Left lung (tissue), 4 donors: ENCODE measurements at regions not wholly inside any gene's neighbourhood (a gene's known extent, or its start where the extent isn't known, plus 50 kb on each side); places are given as distances from the start of the nearest gene placed in this dataset.

Experiments
- ATAC-seq: fragments of 200-7000 bp; cut with Tn5 transposase; one replicate; pipeline ENCODE4 v1.9.1; 2020; ENCODE audit warnings: moderate library complexity
- DNase-seq, 4 donors: peaks; one replicate each; pipeline ENCODE4 v3.0.0-alpha.2; 2013 to 2020
- H3K27ac ChIP-seq, 2 donors: fragments of 200-600 bp; sonication (generic) in 1 of 2; one replicate each; pipeline versions ENCODE4 v1.5.0 to v1.8.0; 2020 to 2021
- H3K27me3 ChIP-seq, 2 donors: fragments of 200-600 bp; sonication (generic) in 1 of 2; one replicate each; pipeline versions ENCODE4 v1.5.0 to v1.8.0; 2020 to 2021
- H3K36me3 ChIP-seq, 2 donors: fragments of 200-600 bp; sonication (generic) in 1 of 2; one replicate each; pipeline versions ENCODE4 v1.5.0 to v1.8.0; 2020 to 2021
- H3K4me1 ChIP-seq, 2 donors: fragments of 200-600 bp; one replicate each; pipeline ENCODE4 v1.8.0; 2021
- H3K4me3 ChIP-seq, 2 donors: fragments of 200-600 bp; sonication (generic) in 1 of 2; one replicate each; pipeline versions ENCODE4 v1.5.0 to v1.8.0; 2020 to 2021; ENCODE audit warnings: mild to moderate bottlenecking in 1 of 2
- H3K9me3 ChIP-seq, 2 donors: fragments of 200-600 bp; sonication (generic) in 1 of 2; one replicate each; pipeline versions ENCODE4 v1.5.0 to v1.8.0; 2020 to 2021
- intact Hi-C, 2 donors: fragments of 100-400 bp; cut with DNase I; formaldehyde crosslinking; loops; one replicate each; pipeline versions ENCODE4 v1.11.2 to v1.14.2; 2022
- TF ChIP-seq, protein P1 (sequence below), 2 donors: fragments of 200-600 bp; sonication (generic) in 1 of 2; IDR thresholded peaks; one replicate each; pipeline versions ENCODE4 v1.5.0 to v1.8.0; 2021; ENCODE audit warnings: antibody characterized with exemption in 2 of 2
- donor health status: DM: no; HTN: yes; CAD: no.
- donor health status: DM: no; HTN: no; CAD: no.

DNA sequence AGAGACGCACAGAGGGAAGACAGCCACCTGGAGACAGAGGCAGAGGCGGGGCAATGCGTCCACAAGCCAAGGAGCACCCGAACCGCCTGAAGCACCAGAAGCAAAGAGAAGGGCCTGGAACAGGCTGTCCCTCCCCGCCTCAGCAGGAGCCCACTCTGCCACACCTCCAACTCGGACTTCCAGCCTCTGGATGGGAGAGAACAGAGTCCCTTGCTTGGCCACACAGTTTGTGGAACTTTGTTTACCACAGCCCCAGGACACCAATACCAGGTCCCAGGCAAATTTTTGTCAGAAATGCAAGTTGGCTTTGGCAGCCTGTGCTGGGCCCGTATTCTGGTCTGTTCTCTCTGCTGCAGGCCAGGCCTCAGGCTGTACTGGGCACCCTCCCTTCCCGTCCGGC is 87.5 kb upstream of the RPS6KA2 start:
- ATAC-seq = no peak
- no peaks in the 10 kb centered on the region for H3K27me3 ChIP-seq
- H3K36me3 ChIP-seq = no peaks in the 10 kb centered on the region
- H3K4me3 ChIP-seq = no peak overlapping the region
- H3K9me3 ChIP-seq = peaks cover 0 to 6% of the 10 kb centered on the region in 2 donors
- TF ChIP-seq, protein P1, sequence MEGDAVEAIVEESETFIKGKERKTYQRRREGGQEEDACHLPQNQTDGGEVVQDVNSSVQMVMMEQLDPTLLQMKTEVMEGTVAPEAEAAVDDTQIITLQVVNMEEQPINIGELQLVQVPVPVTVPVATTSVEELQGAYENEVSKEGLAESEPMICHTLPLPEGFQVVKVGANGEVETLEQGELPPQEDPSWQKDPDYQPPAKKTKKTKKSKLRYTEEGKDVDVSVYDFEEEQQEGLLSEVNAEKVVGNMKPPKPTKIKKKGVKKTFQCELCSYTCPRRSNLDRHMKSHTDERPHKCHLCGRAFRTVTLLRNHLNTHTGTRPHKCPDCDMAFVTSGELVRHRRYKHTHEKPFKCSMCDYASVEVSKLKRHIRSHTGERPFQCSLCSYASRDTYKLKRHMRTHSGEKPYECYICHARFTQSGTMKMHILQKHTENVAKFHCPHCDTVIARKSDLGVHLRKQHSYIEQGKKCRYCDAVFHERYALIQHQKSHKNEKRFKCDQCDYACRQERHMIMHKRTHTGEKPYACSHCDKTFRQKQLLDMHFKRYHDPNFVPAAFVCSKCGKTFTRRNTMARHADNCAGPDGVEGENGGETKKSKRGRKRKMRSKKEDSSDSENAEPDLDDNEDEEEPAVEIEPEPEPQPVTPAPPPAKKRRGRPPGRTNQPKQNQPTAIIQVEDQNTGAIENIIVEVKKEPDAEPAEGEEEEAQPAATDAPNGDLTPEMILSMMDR (IDR thresholded peaks at IDR 0.05) = no peak
- H3K4me1 ChIP-seq = no peaks in the 10 kb centered on the region
- intact Hi-C loops = no loop called here
- no peak for DNase-seq
- H3K27ac ChIP-seq = no peak overlapping the region

DNA sequence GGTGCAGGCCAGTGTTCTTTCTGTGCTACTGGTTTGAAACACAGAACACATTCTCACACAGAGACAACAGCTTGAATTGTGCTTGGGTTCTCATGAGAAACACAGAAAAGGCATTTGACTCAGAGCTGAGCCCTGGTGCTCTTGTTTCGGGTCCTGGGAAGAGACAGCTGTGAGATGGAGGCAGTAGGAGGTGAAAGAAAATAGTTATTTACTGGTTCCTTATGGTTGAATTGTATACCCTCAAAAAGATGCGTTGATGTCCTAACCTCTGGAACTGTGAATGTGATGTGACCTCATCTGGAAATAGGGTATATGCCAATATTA is 87.1 kb upstream of the RPS6KA2 start:
- intact Hi-C loops = no loop called here
- no peak overlapping the region for H3K4me3 ChIP-seq
- H3K9me3 ChIP-seq = peaks cover 0 to 6% of the 10 kb centered on the region in 2 donors
- H3K27ac ChIP-seq = no peak overlapping the region
- no peak for ATAC-seq
- H3K36me3 ChIP-seq = no peaks in the 10 kb centered on the region
- H3K27me3 ChIP-seq = no peaks in the 10 kb centered on the region
- peaks cover 0 to 2% of the 10 kb centered on the region in 2 donors for H3K4me1 ChIP-seq
- DNase-seq = no peak
- TF ChIP-seq, protein P1 (IDR thresholded peaks at IDR 0.05) = no peak

DNA sequence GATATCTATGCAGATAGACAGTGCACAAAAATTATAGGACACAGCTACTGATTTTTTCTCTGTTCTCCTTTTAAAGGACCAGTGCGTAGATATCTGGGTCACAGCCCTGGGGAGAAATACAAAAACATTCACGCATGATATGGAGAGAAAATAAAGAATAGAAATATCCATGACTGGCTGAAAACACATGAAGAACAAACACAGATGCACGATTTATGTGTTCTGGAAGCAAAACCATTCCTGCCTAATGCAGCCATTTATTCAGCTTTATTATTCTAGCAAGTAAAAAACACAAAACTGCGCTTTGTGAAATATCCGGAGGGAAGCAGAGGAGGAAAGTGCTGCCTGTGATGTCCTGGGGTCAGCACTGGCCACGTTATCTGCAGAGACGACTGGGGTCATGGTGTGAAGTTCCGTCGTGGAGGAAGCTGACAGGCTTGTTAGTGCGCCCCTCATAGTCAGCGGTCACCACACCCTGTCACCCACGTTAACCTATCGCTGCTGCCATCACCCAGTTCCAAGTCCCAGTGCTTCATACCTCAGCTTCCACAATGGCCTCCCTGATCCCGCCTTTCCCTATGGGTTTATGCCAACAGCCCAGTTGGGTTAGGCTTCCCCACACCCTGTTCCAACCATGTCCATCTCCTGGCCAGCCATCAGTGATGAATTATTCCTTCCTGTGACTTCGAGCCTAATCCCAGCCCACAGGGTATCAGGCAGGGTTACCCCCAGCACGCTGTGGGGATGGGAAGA is 86.6 kb upstream of the RPS6KA2 start:
- H3K27me3 ChIP-seq = no peaks in the 10 kb centered on the region
- TF ChIP-seq, protein P1 (IDR thresholded peaks at IDR 0.05) = no peak
- intact Hi-C loops = no loop called here
- H3K4me1 ChIP-seq = peaks cover 0 to 5% of the 10 kb centered on the region in 2 donors
- ATAC-seq (no peak), DNase-seq (no peak)
- no peaks in the 10 kb centered on the region for H3K36me3 ChIP-seq
- H3K4me3 ChIP-seq = no peak overlapping the region
- peaks cover 0 to 6% of the 10 kb centered on the region in 2 donors for H3K9me3 ChIP-seq
- no peak overlapping the region for H3K27ac ChIP-seq

DNA sequence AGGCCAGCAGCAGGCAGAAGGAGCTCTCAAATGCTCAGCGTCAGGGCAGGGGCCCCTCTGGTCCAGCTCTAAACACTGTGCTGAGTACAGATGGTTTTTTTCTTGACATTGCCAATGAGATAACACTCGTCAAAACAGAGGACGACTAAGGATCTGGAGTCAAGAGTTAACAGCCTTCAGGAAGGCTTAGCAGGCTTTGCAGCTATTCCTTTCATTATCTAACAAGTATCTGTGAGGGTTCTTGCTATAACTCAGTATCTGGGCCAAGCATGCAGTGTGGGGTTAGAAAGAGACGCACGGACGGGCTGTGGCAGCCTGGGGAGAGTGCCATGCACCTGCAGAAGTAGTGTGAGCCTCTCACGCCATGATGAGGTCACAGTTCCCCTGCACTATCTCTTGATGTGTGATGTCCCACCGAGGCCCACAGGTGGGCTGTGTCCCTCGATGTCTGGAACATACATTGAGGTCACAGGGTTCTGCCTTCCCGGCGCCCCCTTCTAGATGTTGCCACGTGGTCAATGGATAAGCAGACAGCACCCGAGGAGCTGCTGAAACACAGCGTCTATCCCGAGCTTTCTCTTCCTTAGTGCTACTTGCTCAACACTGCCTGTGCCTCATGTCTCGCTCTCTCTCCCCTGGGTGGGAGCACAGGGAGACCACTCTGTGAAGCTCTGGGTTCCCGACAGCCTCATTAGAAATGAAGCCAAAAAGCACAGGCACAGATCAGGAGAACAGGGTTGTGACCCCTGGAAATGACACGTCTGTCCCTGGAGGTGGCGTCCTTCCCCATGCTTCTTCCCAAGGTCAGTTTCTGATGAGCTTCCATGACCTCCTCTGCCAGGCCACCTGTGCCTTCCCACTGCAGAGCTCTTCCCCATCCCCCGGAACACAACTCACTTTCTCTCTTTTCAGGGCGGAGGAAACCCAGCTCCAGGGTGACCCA is 85.5 kb upstream of the RPS6KA2 start:
- H3K4me3 ChIP-seq = no peak overlapping the region
- no peak for ATAC-seq
- TF ChIP-seq, protein P1 (IDR thresholded peaks at IDR 0.05) = no peak
- intact Hi-C loops = no loop called here
- H3K9me3 ChIP-seq = peaks cover 0 to 6% of the 10 kb centered on the region in 2 donors
- no peaks in the 10 kb centered on the region for H3K36me3 ChIP-seq
- H3K27ac ChIP-seq = no peak overlapping the region
- DNase-seq = no peak
- H3K4me1 ChIP-seq = peaks cover 0 to 5% of the 10 kb centered on the region in 2 donors
- no peaks in the 10 kb centered on the region for H3K27me3 ChIP-seq

DNA sequence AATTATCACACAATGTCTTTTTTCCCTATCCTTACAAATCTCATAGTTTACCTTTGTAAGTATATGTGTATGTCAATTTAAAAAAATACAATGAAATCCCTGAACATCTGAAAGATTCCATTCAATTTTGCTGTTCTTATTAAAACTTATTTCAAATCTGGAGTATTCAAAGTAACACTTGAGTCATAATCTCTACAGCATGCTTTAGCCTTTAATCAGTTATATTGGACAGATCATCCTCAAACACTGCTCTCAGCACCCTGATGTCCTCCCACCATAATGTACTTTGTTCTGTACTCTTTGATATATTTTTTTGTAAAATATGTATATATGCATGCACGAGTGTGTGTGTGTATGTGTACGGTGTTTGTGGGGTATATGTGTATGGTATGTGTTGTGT is 83.0 kb upstream of the RPS6KA2 start:
- DNase-seq (no peak), ATAC-seq (no peak)
- H3K27ac ChIP-seq = no peak overlapping the region
- no peaks in the 10 kb centered on the region for H3K27me3 ChIP-seq
- H3K36me3 ChIP-seq = no peaks in the 10 kb centered on the region
- H3K4me1 ChIP-seq = peaks cover 0 to 11% of the 10 kb centered on the region in 2 donors
- TF ChIP-seq, protein P1 (IDR thresholded peaks at IDR 0.05) = no peak
- intact Hi-C loops = no loop called here
- no peak overlapping the region for H3K4me3 ChIP-seq
- H3K9me3 ChIP-seq = peaks cover 0 to 6% of the 10 kb centered on the region in 2 donors
